ENCODE measurements at regions not wholly inside any gene's neighbourhood (a gene's known extent, or its start where the extent isn't known, plus 50 kb on each side); places are given as distances from the start of the nearest gene placed in this dataset.

DNA sequence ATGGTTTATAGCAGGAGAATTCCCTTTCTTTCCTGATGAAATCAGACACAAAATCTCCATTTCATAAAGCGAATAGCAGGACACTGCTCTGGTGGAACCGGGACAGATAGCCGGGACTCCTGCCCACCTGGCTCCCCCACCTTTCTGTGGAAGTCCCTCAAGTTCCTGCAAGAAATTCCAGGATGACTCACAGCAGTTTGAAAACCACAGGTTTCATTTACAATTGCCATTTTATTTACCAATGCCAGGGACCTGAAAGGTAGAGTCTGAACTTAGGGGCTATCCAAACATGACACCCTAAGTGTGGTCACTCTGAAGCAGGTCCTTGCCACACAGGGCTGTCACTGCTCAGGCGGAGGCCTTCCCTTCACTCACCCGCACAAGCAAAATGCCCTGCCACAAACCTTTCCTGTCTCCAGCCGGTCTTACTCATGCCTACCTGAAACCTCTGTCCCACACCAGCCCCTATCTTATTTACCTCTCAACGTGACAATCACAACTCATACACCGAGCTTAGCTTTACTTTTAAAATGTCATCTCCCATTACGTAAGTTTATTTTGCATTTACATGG lies 63.3 kb upstream of the TAF1L start:
- WGBS (ENCODE audit: extremely low coverage, insufficient coverage, insufficient read length), result no CpG with 5 or more reads among the region's 9 CpGs

DNA sequence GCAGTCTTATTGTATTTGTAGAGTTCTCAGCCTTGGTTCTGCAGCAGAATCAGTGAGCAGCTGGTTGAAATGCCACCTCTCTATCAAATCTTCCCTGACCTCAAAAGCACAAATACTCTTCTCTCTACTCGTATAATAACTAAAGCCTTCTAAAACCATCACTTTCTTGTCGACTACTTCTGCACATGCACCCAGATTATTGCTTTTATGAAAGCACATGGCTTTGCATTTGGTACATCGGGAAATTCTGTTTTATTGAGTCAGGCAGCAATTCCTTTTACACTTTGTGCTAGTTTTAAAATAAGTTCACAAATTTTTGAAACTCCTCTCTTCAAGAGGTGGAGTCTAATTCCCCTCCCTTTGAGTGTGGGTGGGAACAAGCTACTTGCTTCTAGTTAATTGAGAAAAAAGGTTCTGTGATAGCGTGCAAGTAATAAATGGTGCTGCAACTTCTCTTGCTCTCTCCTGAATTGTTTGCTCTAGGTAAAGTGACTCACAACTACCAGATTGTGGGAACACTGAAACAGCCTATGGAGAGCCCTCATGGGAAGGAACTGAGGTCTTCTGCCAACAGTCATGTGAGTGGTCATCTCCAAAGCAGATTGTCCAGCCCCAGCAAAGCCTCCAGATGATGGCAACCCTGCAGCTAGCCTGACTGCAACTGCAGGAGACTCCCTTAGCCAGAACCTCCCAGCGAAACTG lies 66.0 kb upstream of the TAF1L start:
- H4K91ac ChIP-seq (ENCODE audit: low read depth, low read length), result no peak overlapping the region
- 100% methylated on average over 2 of the region's 5 CpGs for WGBS (ENCODE audit: extremely low coverage, insufficient coverage, insufficient read length)
- DNase-seq, result no peak
- no peaks in the 10 kb centered on the region for H3K79me2 ChIP-seq (ENCODE audit: control insufficient read depth, insufficient read depth, low read length, poor library complexity)
- H3K4me2 ChIP-seq (ENCODE audit: low read length), result no peak overlapping the region
- no peak overlapping the region for H2BK12ac ChIP-seq (ENCODE audit: low read length)
- H3K27me3 ChIP-seq (ENCODE audit: insufficient read depth, low read length), result no peaks in the 10 kb centered on the region
- no peak overlapping the region for H2AFZ ChIP-seq (ENCODE audit: insufficient read depth, low read length, poor library complexity)
- no peak overlapping the region for H3K27ac ChIP-seq (ENCODE audit: low read depth, low read length)
- no peak overlapping the region for H2BK5ac ChIP-seq (ENCODE audit: low read depth, low read length, poor library complexity)
- H4K12ac ChIP-seq (ENCODE audit: low read depth, low read length), result no peak overlapping the region
- H2BK120ac ChIP-seq (ENCODE audit: insufficient read depth, low read length, poor library complexity), result no peak overlapping the region
- no peak overlapping the region for H4K8ac ChIP-seq (ENCODE audit: low read depth, low read length)
- no peak overlapping the region for H3K18ac ChIP-seq (ENCODE audit: low read length)
- no peaks in the 10 kb centered on the region for H3K4me1 ChIP-seq (ENCODE audit: control insufficient read depth in 1 of 2, insufficient read depth in 2 of 2, low read length in 2 of 2)
- no peak overlapping the region for H3K4me3 ChIP-seq (ENCODE audit: low read depth, low read length)
- no peaks in the 10 kb centered on the region for H3K79me1 ChIP-seq (ENCODE audit: low read length)
- no peak overlapping the region for H3K4ac ChIP-seq (ENCODE audit: low read depth, low read length)
- no peaks in the 10 kb centered on the region for H3K9me3 ChIP-seq (ENCODE audit: insufficient read depth, low read depth, low read length)
- H3K9ac ChIP-seq (ENCODE audit: low read length), result no peak overlapping the region
- no peak overlapping the region for H3K23ac ChIP-seq (ENCODE audit: low read length)
- no peak overlapping the region for H2AK5ac ChIP-seq (ENCODE audit: low read length)
- no peak overlapping the region for H3K14ac ChIP-seq (ENCODE audit: low read length)
- no peaks in the 10 kb centered on the region for H3K36me3 ChIP-seq (ENCODE audit: control insufficient read depth in 1 of 2, insufficient read depth in 2 of 2, low read length in 2 of 2)

More for the DNA sequence above, 63.3 kb upstream of the TAF1L start:
- H3K4me2 ChIP-seq (ENCODE audit: low read length), result no peak overlapping the region
- no peak overlapping the region for H2AK5ac ChIP-seq (ENCODE audit: low read length)
- no peaks in the 10 kb centered on the region for H3K79me2 ChIP-seq (ENCODE audit: control insufficient read depth, insufficient read depth, low read length, poor library complexity)
- no peak overlapping the region for H2BK120ac ChIP-seq (ENCODE audit: insufficient read depth, low read length, poor library complexity)
- peaks cover 4% of the 10 kb centered on the region for H3K9me3 ChIP-seq (ENCODE audit: insufficient read depth, low read depth, low read length)
- no peak overlapping the region for H2AFZ ChIP-seq (ENCODE audit: insufficient read depth, low read length, poor library complexity)
- no peak overlapping the region for H3K27ac ChIP-seq (ENCODE audit: low read depth, low read length)
- H3K4ac ChIP-seq (ENCODE audit: low read depth, low read length), result no peak overlapping the region
- DNase-seq, result peak in 1 of 2 donors; percentile 6
- no peaks in the 10 kb centered on the region for H3K36me3 ChIP-seq (ENCODE audit: control insufficient read depth in 1 of 2, insufficient read depth in 2 of 2, low read length in 2 of 2)
- no peak overlapping the region for H3K9ac ChIP-seq (ENCODE audit: low read length)
- H3K23ac ChIP-seq (ENCODE audit: low read length), result no peak overlapping the region
- no peak overlapping the region for H4K12ac ChIP-seq (ENCODE audit: low read depth, low read length)
- H3K4me3 ChIP-seq (ENCODE audit: low read depth, low read length), result no peak overlapping the region
- H3K4me1 ChIP-seq (ENCODE audit: control insufficient read depth in 1 of 2, insufficient read depth in 2 of 2, low read length in 2 of 2), result no peaks in the 10 kb centered on the region
- H4K8ac ChIP-seq (ENCODE audit: low read depth, low read length), result no peak overlapping the region
- H4K91ac ChIP-seq (ENCODE audit: low read depth, low read length), result no peak overlapping the region
- no peak overlapping the region for H3K18ac ChIP-seq (ENCODE audit: low read length)
- no peak overlapping the region for H2BK12ac ChIP-seq (ENCODE audit: low read length)
- H2BK5ac ChIP-seq (ENCODE audit: low read depth, low read length, poor library complexity), result no peak overlapping the region
- H3K14ac ChIP-seq (ENCODE audit: low read length), result no peak overlapping the region
- H3K79me1 ChIP-seq (ENCODE audit: low read length), result no peaks in the 10 kb centered on the region
- H3K27me3 ChIP-seq (ENCODE audit: insufficient read depth, low read length), result no peaks in the 10 kb centered on the region

DNA sequence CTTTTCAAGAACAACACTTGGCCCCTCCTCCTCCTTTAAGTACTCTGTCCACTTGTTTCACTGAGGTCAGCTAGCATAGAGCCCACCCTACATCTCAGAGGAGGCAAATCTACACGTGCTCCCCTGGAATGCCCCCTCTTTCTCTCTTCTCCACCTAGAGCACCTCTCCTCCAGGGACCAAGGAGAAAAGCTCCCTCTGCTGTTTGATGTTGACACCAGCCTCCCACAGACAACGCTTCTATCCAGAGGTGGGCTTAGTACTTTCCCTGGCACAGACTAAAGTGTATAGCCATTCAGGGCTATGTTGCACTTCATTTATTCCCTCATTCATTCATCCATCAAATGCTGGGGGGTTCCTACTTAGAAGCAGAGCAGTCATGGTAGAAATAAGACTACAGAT lies 68.2 kb upstream of the TAF1L start:
- Histone ChIP-seq H3K4ac (ENCODE audit: low read depth, low read length) (no peak overlapping the region), H4K12ac (ENCODE audit: low read depth, low read length) (no peak overlapping the region), H3K4me3 (ENCODE audit: low read depth, low read length) (no peak overlapping the region), H3K23ac (ENCODE audit: low read length) (no peak overlapping the region), H3K36me3 (ENCODE audit: control insufficient read depth in 1 of 2, insufficient read depth in 2 of 2, low read length in 2 of 2) (no peaks in the 10 kb centered on the region), H3K27me3 (ENCODE audit: insufficient read depth, low read length) (no peaks in the 10 kb centered on the region), H3K79me1 (ENCODE audit: low read length) (no peaks in the 10 kb centered on the region), H2BK5ac (ENCODE audit: low read depth, low read length, poor library complexity) (no peak overlapping the region), H2AFZ (ENCODE audit: insufficient read depth, low read length, poor library complexity) (no peak overlapping the region), H3K9ac (ENCODE audit: low read length) (no peak overlapping the region), H2BK12ac (ENCODE audit: low read length) (no peak overlapping the region), H3K4me1 (ENCODE audit: control insufficient read depth in 1 of 2, insufficient read depth in 2 of 2, low read length in 2 of 2) (no peaks in the 10 kb centered on the region), H4K91ac (ENCODE audit: low read depth, low read length) (no peak overlapping the region), H3K14ac (ENCODE audit: low read length) (no peak overlapping the region), H2BK120ac (ENCODE audit: insufficient read depth, low read length, poor library complexity) (no peak overlapping the region), H3K4me2 (ENCODE audit: low read length) (no peak overlapping the region), H2AK5ac (ENCODE audit: low read length) (no peak overlapping the region), H3K27ac (ENCODE audit: low read depth, low read length) (no peak overlapping the region), H3K9me3 (ENCODE audit: insufficient read depth, low read depth, low read length) (no peaks in the 10 kb centered on the region), H3K18ac (ENCODE audit: low read length) (no peak overlapping the region), H3K79me2 (ENCODE audit: control insufficient read depth, insufficient read depth, low read length, poor library complexity) (no peaks in the 10 kb centered on the region), H4K8ac (ENCODE audit: low read depth, low read length) (no peak overlapping the region)
- no peak for DNase-seq
- no CpG with 5 or more reads among the region's 2 CpGs for WGBS (ENCODE audit: extremely low coverage, insufficient coverage, insufficient read length)

DNA sequence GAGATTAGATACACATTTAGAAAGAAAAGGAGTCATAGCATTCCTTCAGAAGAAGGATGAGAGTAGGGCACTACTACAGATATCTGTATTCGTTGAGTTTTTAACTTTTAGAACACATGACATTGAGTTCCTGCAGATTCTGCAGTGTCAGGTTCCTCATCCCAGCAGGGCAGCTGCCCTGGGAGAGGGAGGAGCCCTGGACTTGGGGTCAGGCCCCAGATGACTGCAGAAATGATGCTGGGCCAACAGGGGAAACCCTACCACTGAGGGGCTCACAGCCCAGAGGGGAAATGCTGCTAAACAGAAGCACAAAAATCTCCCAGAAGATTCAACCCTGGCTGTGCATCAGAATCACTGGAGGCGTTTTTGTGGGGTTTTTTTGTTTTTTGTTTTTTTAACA lies 68.9 kb upstream of the TAF1L start:
- Histone ChIP-seq H2BK120ac (ENCODE audit: insufficient read depth, low read length, poor library complexity) (no peak overlapping the region), H3K9me3 (ENCODE audit: insufficient read depth, low read depth, low read length) (no peaks in the 10 kb centered on the region), H3K27ac (ENCODE audit: low read depth, low read length) (no peak overlapping the region), H2AK5ac (ENCODE audit: low read length) (no peak overlapping the region), H3K4me1 (ENCODE audit: control insufficient read depth in 1 of 2, insufficient read depth in 2 of 2, low read length in 2 of 2) (no peaks in the 10 kb centered on the region), H3K4me3 (ENCODE audit: low read depth, low read length) (no peak overlapping the region), H3K18ac (ENCODE audit: low read length) (no peak overlapping the region), H4K91ac (ENCODE audit: low read depth, low read length) (no peak overlapping the region), H3K79me2 (ENCODE audit: control insufficient read depth, insufficient read depth, low read length, poor library complexity) (no peaks in the 10 kb centered on the region), H2BK5ac (ENCODE audit: low read depth, low read length, poor library complexity) (no peak overlapping the region), H3K4me2 (ENCODE audit: low read length) (no peak overlapping the region), H3K14ac (ENCODE audit: low read length) (no peak overlapping the region), H3K4ac (ENCODE audit: low read depth, low read length) (no peak overlapping the region), H2BK12ac (ENCODE audit: low read length) (no peak overlapping the region), H4K8ac (ENCODE audit: low read depth, low read length) (no peak overlapping the region), H4K12ac (ENCODE audit: low read depth, low read length) (no peak overlapping the region), H3K27me3 (ENCODE audit: insufficient read depth, low read length) (no peaks in the 10 kb centered on the region), H3K9ac (ENCODE audit: low read length) (no peak overlapping the region), H3K36me3 (ENCODE audit: control insufficient read depth in 1 of 2, insufficient read depth in 2 of 2, low read length in 2 of 2) (no peaks in the 10 kb centered on the region), H2AFZ (ENCODE audit: insufficient read depth, low read length, poor library complexity) (no peak overlapping the region), H3K23ac (ENCODE audit: low read length) (no peak overlapping the region), H3K79me1 (ENCODE audit: low read length) (no peaks in the 10 kb centered on the region)
- DNase-seq, result no peak
- no CpG with 5 or more reads among the region's 2 CpGs for WGBS (ENCODE audit: extremely low coverage, insufficient coverage, insufficient read length)
